Ureter (tissue), 1 donor: ENCODE measurements at regions not wholly inside any gene's neighbourhood (a gene's known extent, or its start where the extent isn't known, plus 50 kb on each side); places are given as distances from the start of the nearest gene placed in this dataset.

Source experiments
- DNase-seq: peaks from one replicate; pipeline ENCODE4 v3.0.0-alpha.2; 2020; ENCODE audit warnings: low spot score
- donor health status: DM: yes; HTN: yes; CAD: no.

GRCh38 chr21:19832551-19832950 lies 1165.7 kb upstream of the NCAM2 start:
- no peak for DNase-seq

- no peak for DNase-seq
Observed at GRCh38 chr21:19833082-19833481, 1165.1 kb upstream of the NCAM2 start.

GRCh38 chr21:19842601-19843000 lies 1155.6 kb upstream of the NCAM2 start:
- no peak for DNase-seq

GRCh38 chr21:19844334-19844733 lies 1153.9 kb upstream of the NCAM2 start:
- no peak for DNase-seq

- no peak for DNase-seq
Observed at GRCh38 chr21:19850157-19850556, 1148.1 kb upstream of the NCAM2 start.

GRCh38 chr21:19853061-19853460 lies 1145.1 kb upstream of the NCAM2 start:
- no peak for DNase-seq

GRCh38 chr21:19853709-19854575 lies 1144.3 kb upstream of the NCAM2 start:
- no peak for DNase-seq

- DNase-seq, result no peak
Observed at GRCh38 chr21:19855522-19855921, 1142.7 kb upstream of the NCAM2 start.

- DNase-seq, result no peak
Observed at GRCh38 chr21:19864476-19864875, 1133.7 kb upstream of the NCAM2 start.

- no peak for DNase-seq
Observed at GRCh38 chr21:19870682-19871081, 1127.5 kb upstream of the NCAM2 start.

GRCh38 chr21:19874521-19874920 lies 1123.7 kb upstream of the NCAM2 start:
- DNase-seq, result no peak

GRCh38 chr21:19878133-19878532 lies 1120.1 kb upstream of the NCAM2 start:
- no peak for DNase-seq

GRCh38 chr21:19899645-19900044 lies 1098.6 kb upstream of the NCAM2 start:
- DNase-seq, result no peak

GRCh38 chr21:19900149-19900548 lies 1098.1 kb upstream of the NCAM2 start:
- DNase-seq, result no peak

GRCh38 chr21:19908390-19908789 lies 1089.8 kb upstream of the NCAM2 start:
- DNase-seq, result no peak

- no peak for DNase-seq
Observed at GRCh38 chr21:19914028-19914427, 1084.2 kb upstream of the NCAM2 start.

GRCh38 chr21:19921211-19921610 lies 1077.0 kb upstream of the NCAM2 start:
- no peak for DNase-seq

GRCh38 chr21:19922122-19922521 lies 1076.1 kb upstream of the NCAM2 start:
- no peak for DNase-seq

GRCh38 chr21:19935467-19935866 lies 1062.7 kb upstream of the NCAM2 start:
- no peak for DNase-seq

GRCh38 chr21:19937619-19938018 lies 1060.6 kb upstream of the NCAM2 start:
- no peak for DNase-seq

- no peak for DNase-seq
Observed at GRCh38 chr21:19941626-19942025, 1056.6 kb upstream of the NCAM2 start.

- DNase-seq, result no peak
Observed at GRCh38 chr21:19950347-19950746, 1047.9 kb upstream of the NCAM2 start.

GRCh38 chr21:19969156-19969555 lies 1029.1 kb upstream of the NCAM2 start:
- DNase-seq, result no peak

- DNase-seq, result no peak
Observed at GRCh38 chr21:19981938-19982337, 1016.3 kb upstream of the NCAM2 start.
